ENCODE measurements at regions not wholly inside any gene's neighbourhood (a gene's known extent, or its start where the extent isn't known, plus 50 kb on each side); places are given as distances from the start of the nearest gene placed in this dataset.

DNA sequence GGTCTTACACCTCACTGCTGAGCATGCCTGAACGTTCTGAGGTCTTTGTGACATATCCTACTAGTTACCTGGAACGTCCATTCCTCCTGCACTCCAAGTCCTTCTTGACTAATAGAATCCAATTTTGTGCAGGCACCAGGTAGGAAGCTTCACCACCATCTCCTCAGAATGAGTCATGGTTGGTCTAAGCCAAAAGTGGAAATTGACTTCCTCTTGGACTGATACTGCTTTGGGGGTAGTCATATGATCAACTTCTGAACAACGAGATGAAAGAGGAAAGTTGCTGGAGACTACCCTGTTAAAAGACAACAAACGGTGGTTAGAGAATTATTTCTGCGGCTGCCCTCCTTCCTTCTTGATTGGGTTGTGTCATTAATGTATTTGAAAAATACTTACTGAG lies 374.2 kb upstream of the LARGE1 start:
- H3K4me3 ChIP-seq (replicated peaks in 1 of 3; ENCODE audit: insufficient read depth in 1 of 3, low read depth in 2 of 3, low read length in 3 of 3), result no peak overlapping the region
- H3K36me3 ChIP-seq (replicated peaks in 1 of 2; ENCODE audit: control insufficient read depth in 1 of 2, insufficient read depth in 2 of 2, low read length in 2 of 2), result no peaks in the 10 kb centered on the region
- WGBS (ENCODE audit: low lambda C conversion rate), result 5% methylated on average over 5 of the region's 5 CpGs
- H3K4me2 ChIP-seq (ENCODE audit: low read depth, low read length), result no peak overlapping the region
- no peaks in the 10 kb centered on the region for H3K4me1 ChIP-seq (ENCODE audit: insufficient read depth, low read length)
- BruUV-seq (replicated peaks), result no TSS peak
- intact Hi-C loops (cut with micrococcal nuclease; ENCODE audit: unreplicated experiment) (no loop called here), in situ Hi-C loops (cut with HindIII; ENCODE audit: extremely low pct_ligation_motif_present, low pct_unique_long_range_greater_than_20kb) (no loop called here)
- no peak for FAIRE-seq
- H4K20me1 ChIP-seq (ENCODE audit: insufficient read depth, low read length), result no peaks in the 10 kb centered on the region
- no peak for TF ChIP-seq SOX5 (CRISPR knock-in tag; IDR thresholded peaks at IDR 0.05; ENCODE audit: borderline replicate concordance)
- no peak for TF ChIP-seq AGO2 (optimal IDR thresholded peaks at IDR 0.05; ENCODE audit: low read depth, low read length)
- TF ChIP-seq ZFY (CRISPR knock-in tag; IDR thresholded peaks at IDR 0.05), result no peak
- H3K79me2 ChIP-seq (ENCODE audit: insufficient read depth, low read length), result no peaks in the 10 kb centered on the region
- no peak for ATAC-seq
- CTCF ChIA-PET (ENCODE audit: low intra/inter-chr PET ratio, low total read pairs), result no interaction called here
- no peak overlapping the region for H3K27ac ChIP-seq (ENCODE audit: extremely low read length, insufficient read depth, low read length)
- POLR2A ChIA-PET, result no interaction called here
- H3K27me3 ChIP-seq (ENCODE audit: control insufficient read depth in 1 of 2, insufficient read depth in 2 of 2, low read length in 2 of 2), result no peaks in the 10 kb centered on the region
- H2AFZ ChIP-seq (ENCODE audit: low read length), result no peak overlapping the region
- H3K9me3 ChIP-seq (ENCODE audit: low read length), result no peaks in the 10 kb centered on the region
- no peak overlapping the region for H3K9ac ChIP-seq (ENCODE audit: insufficient read depth, low read depth, low read length)
- DNase-seq (ENCODE audit: low spot score), result no peak

- H3K9me3 ChIP-seq (ENCODE audit: low read length), result no peaks in the 10 kb centered on the region
- H3K27ac ChIP-seq (ENCODE audit: extremely low read length, insufficient read depth, low read length), result no peak overlapping the region
- no peak overlapping the region for H3K4me2 ChIP-seq (ENCODE audit: low read depth, low read length)
- no peaks in the 10 kb centered on the region for H4K20me1 ChIP-seq (ENCODE audit: insufficient read depth, low read length)
- WGBS (ENCODE audit: low lambda C conversion rate), result under 1% methylated on average over 3 of the region's 3 CpGs
- no peaks in the 10 kb centered on the region for H3K36me3 ChIP-seq (replicated peaks in 1 of 2; ENCODE audit: control insufficient read depth in 1 of 2, insufficient read depth in 2 of 2, low read length in 2 of 2)
- no peak overlapping the region for H3K9ac ChIP-seq (ENCODE audit: insufficient read depth, low read depth, low read length)
- FAIRE-seq, result no peak
- ChIA-PET CTCF (ENCODE audit: low intra/inter-chr PET ratio, low total read pairs) (no interaction called here), POLR2A (no interaction called here)
- TF ChIP-seq, protein P1, sequence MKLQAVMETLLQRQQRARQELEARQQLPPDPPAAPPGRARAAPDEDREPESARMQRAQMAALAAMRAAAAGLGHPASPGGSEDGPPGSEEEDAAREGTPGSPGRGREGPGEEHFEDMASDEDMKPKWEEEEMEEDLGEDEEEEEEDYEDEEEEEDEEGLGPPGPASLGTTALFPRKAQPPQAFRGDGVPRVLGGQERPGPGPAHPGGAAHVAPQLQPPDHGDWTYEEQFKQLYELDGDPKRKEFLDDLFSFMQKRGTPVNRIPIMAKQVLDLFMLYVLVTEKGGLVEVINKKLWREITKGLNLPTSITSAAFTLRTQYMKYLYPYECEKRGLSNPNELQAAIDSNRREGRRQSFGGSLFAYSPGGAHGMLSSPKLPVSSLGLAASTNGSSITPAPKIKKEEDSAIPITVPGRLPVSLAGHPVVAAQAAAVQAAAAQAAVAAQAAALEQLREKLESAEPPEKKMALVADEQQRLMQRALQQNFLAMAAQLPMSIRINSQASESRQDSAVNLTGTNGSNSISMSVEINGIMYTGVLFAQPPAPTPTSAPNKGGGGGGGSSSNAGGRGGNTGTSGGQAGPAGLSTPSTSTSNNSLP (IDR thresholded peaks at IDR 0.05; ENCODE audit: low read depth, low read length), result peak; percentile 17; the same call in 1 of the 2 replicates
- no peak for TF ChIP-seq ARHGAP35 (CRISPR knock-in tag; IDR thresholded peaks at IDR 0.05; ENCODE audit: borderline replicate concordance)
- no peaks in the 10 kb centered on the region for H3K27me3 ChIP-seq (ENCODE audit: control insufficient read depth in 1 of 2, insufficient read depth in 2 of 2, low read length in 2 of 2)
- H2AFZ ChIP-seq (ENCODE audit: low read length), result no peak overlapping the region
- peak; percentile 15 for DNase-seq (ENCODE audit: low spot score)
- intact Hi-C loops (cut with micrococcal nuclease; ENCODE audit: unreplicated experiment), result no loop called here
- no TSS peak for BruUV-seq (replicated peaks)
- ATAC-seq, result no peak
- H3K4me1 ChIP-seq (ENCODE audit: insufficient read depth, low read length), result no peaks in the 10 kb centered on the region
- no peaks in the 10 kb centered on the region for H3K79me2 ChIP-seq (ENCODE audit: insufficient read depth, low read length)
- in situ Hi-C loops (cut with HindIII; ENCODE audit: extremely low pct_ligation_motif_present, low pct_unique_long_range_greater_than_20kb), result no loop called here
- H3K4me3 ChIP-seq (replicated peaks in 1 of 3; ENCODE audit: insufficient read depth in 1 of 3, low read depth in 2 of 3, low read length in 3 of 3), result no peak overlapping the region
Observed at GRCh38 chr22:34294986-34295385, 374.7 kb upstream of the LARGE1 start.

All from HepG2 (cell line).